HCT116 (cell line): ENCODE measurements at regions not wholly inside any gene's neighbourhood (a gene's known extent, or its start where the extent isn't known, plus 50 kb on each side); places are given as distances from the start of the nearest gene placed in this dataset.

Experiments used
- ATAC-seq: fragments of 200-7000 bp; cut with Tn5 transposase; 2 replicates; pipeline ENCODE4 v1.9.1; 2020; ENCODE audit warnings: mild to moderate bottlenecking, moderate library complexity
- BruUV-seq: library from RNA; stranded (reverse); fragments of 400-500 nt; replicated peaks from 2 replicates; lab custom pipeline; 2021; lab: Mats Ljungman, UMichigan
- CTCF ChIA-PET: fragments of 300-600 bp; sonication (Branson Sonifier 250); formaldehyde crosslinking; loops from one replicate; lab custom pipeline; 2021; ENCODE audit warnings: antibody characterized with exemption; lab: Charles Lee
- POLR2A ChIA-PET: fragments of 300-600, 350-600 bp; sonication (Branson Sonifier 250); formaldehyde crosslinking; loops from one replicate; lab custom pipeline; 2021; ENCODE audit warnings: antibody characterized with exemption; lab: Charles Lee
- RAD21 ChIA-PET, 2 experiments: fragments of 300-600 bp; sonication (Branson Sonifier 250); formaldehyde crosslinking; loops; one replicate each; lab custom pipeline; 2023; ENCODE audit warnings: low total read pairs in 2 of 2; ENCODE audit not compliant: uncharacterized antibody in 2 of 2, unreplicated experiment in 2 of 2, low non-redundant PET in 1 of 2; lab: Charles Lee
- DNase-seq: peaks from one replicate; pipeline ENCODE4 v3.0.0-alpha.2; 2010; ENCODE audit warnings: low read depth, low spot score
- H2AFZ ChIP-seq: fragments of 200-600 bp; shearing (Covaris generic), sonication (generic); 2 replicates; pipeline ENCODE4 v1.6.1; 2017; ENCODE audit warnings: low read depth, mixed run types, mixed read lengths, antibody characterized with exemption, low read length; ENCODE audit not compliant: poor library complexity, severe bottlenecking
- H3K27ac ChIP-seq: 2 replicates; pipeline ENCODE4 v1.5.1; 2012; ENCODE audit warnings: low read depth, low read length
- H3K27me3 ChIP-seq: fragments of 200-600 bp; sonication (generic); 2 replicates; pipeline ENCODE4 v1.6.1; 2016; ENCODE audit warnings: mixed run types, low read length, mixed read lengths; ENCODE audit not compliant: insufficient read depth
- H3K36me3 ChIP-seq, 2 experiments: fragments of 200-500 bp in 1 of 2; fragments of 200-600 bp in 1 of 2; sonication (Bioruptor generic) in 1 of 2; sonication (generic) in 1 of 2; 2 replicates each; pipeline versions ENCODE4 v1.5.1 to v1.6.1; 2014 to 2016; ENCODE audit warnings: low read length in 2 of 2, inconsistent platforms in 1 of 2, mixed read lengths in 1 of 2, mixed run types in 1 of 2; ENCODE audit not compliant: insufficient read depth in 2 of 2, control insufficient read depth in 1 of 2
- H3K4me1 ChIP-seq, 2 experiments: fragments of 200-600 bp in 1 of 2; sonication (generic) in 1 of 2; 2 replicates each; pipeline versions ENCODE4 v1.5.1 to v1.6.1; 2012 to 2017; ENCODE audit warnings: low read length in 2 of 2, inconsistent platforms in 1 of 2, mild to moderate bottlenecking in 1 of 2, mixed read lengths in 1 of 2, mixed run types in 1 of 2, moderate library complexity in 1 of 2; ENCODE audit not compliant: insufficient read depth in 2 of 2, control insufficient read depth in 1 of 2
- H3K4me2 ChIP-seq: fragments of 200-600 bp; sonication (generic); 2 replicates; pipeline ENCODE4 v1.6.1; 2017; ENCODE audit warnings: mixed run types, low read length, mixed read lengths
- H3K4me3 ChIP-seq, 2 experiments: fragments of 200-600 bp in 1 of 2; sonication (generic) in 1 of 2; replicated peaks in 1 of 2; 2 replicates each; pipeline ENCODE4 v1.5.1; 2011 to 2016; ENCODE audit warnings: low read length in 2 of 2, control low read depth in 1 of 2, low read depth in 1 of 2, mild to moderate bottlenecking in 1 of 2, mixed read lengths in 1 of 2, mixed run types in 1 of 2
- H3K79me2 ChIP-seq: fragments of 200-600 bp; sonication (generic); 2 replicates; pipeline ENCODE4 v1.6.1; 2017; ENCODE audit warnings: mild to moderate bottlenecking, mixed run types, low read length, moderate library complexity, mixed read lengths; ENCODE audit not compliant: insufficient read depth
- H3K9ac ChIP-seq: fragments of 200-600 bp; sonication (generic); 2 replicates; pipeline ENCODE4 v1.6.1; 2016; ENCODE audit warnings: low read length, mixed read lengths
- H3K9me2 ChIP-seq: fragments of 200-600 bp; sonication (generic), shearing (Covaris generic); 2 replicates; pipeline ENCODE4 v1.6.1; 2017; ENCODE audit warnings: mixed run types, mild to moderate bottlenecking, moderate library complexity; ENCODE audit not compliant: insufficient read depth
- H3K9me3 ChIP-seq, 2 experiments: fragments of 200-500 bp in 1 of 2; fragments of 200-600 bp in 1 of 2; sonication (Bioruptor generic) in 1 of 2; sonication (generic) in 1 of 2; 2 replicates each; pipeline ENCODE4 v1.6.1; 2014 to 2017; ENCODE audit warnings: low read length in 2 of 2, mixed read lengths in 2 of 2, inconsistent platforms in 1 of 2, low read depth in 1 of 2, mild to moderate bottlenecking in 1 of 2, mixed run types in 1 of 2, moderate library complexity in 1 of 2; ENCODE audit not compliant: control insufficient read depth in 1 of 2, insufficient read depth in 1 of 2
- H4K20me1 ChIP-seq: fragments of 200-600 bp; sonication (generic), shearing (Covaris generic); 2 replicates; pipeline ENCODE4 v1.6.1; 2017; ENCODE audit warnings: mixed run types, mild to moderate bottlenecking, moderate library complexity; ENCODE audit not compliant: insufficient read depth
- CBX3 ChIP-seq: IDR thresholded peaks from 2 replicates; pipeline ENCODE4 v1.6.1; 2012; ENCODE audit warnings: low read depth
- CEBPB ChIP-seq: IDR thresholded peaks from 2 replicates; pipeline ENCODE4 v1.6.1; 2012; ENCODE audit warnings: low read depth
- EGR1 ChIP-seq: IDR thresholded peaks from 2 replicates; pipeline ENCODE4 v1.6.1; 2012; ENCODE audit warnings: low read depth
- ELF1 ChIP-seq: IDR thresholded peaks from 2 replicates; pipeline ENCODE4 v1.6.1; 2012; ENCODE audit warnings: low read depth, borderline replicate concordance
- EZH2phosphoT487 ChIP-seq: fragments of 200-600 bp; IDR thresholded peaks from 2 replicates; pipeline ENCODE4 v1.6.1; 2018; ENCODE audit warnings: antibody characterized with exemption, borderline replicate concordance
- JUND ChIP-seq: IDR thresholded peaks from 2 replicates; pipeline ENCODE4 v1.6.1; 2012
- SRF ChIP-seq: IDR thresholded peaks from 2 replicates; pipeline ENCODE4 v1.6.1; 2012; ENCODE audit warnings: low read depth
- YY1 ChIP-seq: IDR thresholded peaks from 2 replicates; pipeline ENCODE4 v1.6.1; 2011; ENCODE audit warnings: low read length, low read depth, moderate library complexity, mild to moderate bottlenecking; ENCODE audit not compliant: insufficient replicate concordance; ENCODE audit errors: extremely low read depth
- ZFX ChIP-seq: fragments of 450-650 bp; IDR thresholded peaks from 2 replicates; pipeline ENCODE4 v1.6.1; 2017
- ZNF274 ChIP-seq: fragments of 200-500 bp; sonication (Bioruptor generic); IDR thresholded peaks from 2 replicates; pipeline ENCODE4 v1.6.1; 2014; ENCODE audit warnings: mild to moderate bottlenecking, low read depth, low read length, inconsistent platforms
- intact Hi-C: fragments of 100-400 bp; cut with micrococcal nuclease; formaldehyde crosslinking; loops from 2 replicates; pipeline ENCODE4 v1.10.0; 2022
- TF ChIP-seq, protein P1 (sequence below): IDR thresholded peaks from 2 replicates; pipeline ENCODE4 v1.6.1; 2012
- TF ChIP-seq, protein P2 (sequence below): IDR thresholded peaks from 2 replicates; pipeline ENCODE4 v1.6.1; 2011; ENCODE audit warnings: mild to moderate bottlenecking, low read length, moderate library complexity; ENCODE audit not compliant: insufficient replicate concordance; ENCODE audit errors: extremely low read depth
- TF ChIP-seq, protein P3 (sequence below): IDR thresholded peaks from 2 replicates; pipeline ENCODE4 v1.6.1; 2012; ENCODE audit warnings: low read depth

DNA sequence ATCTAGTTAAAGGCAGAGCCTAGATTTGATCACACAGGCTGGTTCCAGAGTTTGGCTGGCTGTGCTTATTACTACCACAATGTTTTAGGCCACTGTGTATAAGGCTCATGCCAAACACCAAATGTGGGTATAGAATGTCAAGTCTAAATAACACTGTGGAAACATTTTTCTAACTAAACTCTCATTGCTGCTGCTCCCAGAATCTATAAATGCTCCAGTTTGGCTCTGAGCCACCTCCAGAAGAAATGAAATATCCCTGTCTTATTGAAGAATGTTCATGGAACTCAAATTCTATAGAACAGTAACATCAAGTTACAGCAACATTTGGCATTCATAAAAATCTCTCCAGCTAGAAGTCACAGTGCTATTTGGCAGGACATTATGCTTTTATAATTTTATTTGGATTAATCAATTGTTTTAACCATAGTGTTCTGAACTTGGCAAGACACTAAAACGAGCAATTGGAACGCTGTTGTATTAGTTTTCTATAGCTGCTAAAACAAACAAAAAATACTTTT, 178.1 kb upstream of the COX7C start:
- H3K36me3 ChIP-seq: no peaks in the 10 kb centered on the region
- no peaks in the 10 kb centered on the region for H3K9me3 ChIP-seq
- ChIA-PET CTCF (no interaction called here), RAD21 (no interaction called here), POLR2A (no interaction called here)
- no peak overlapping the region for H3K4me2 ChIP-seq
- H3K27me3 ChIP-seq: no peaks in the 10 kb centered on the region
- no TSS peak for BruUV-seq
- intact Hi-C loops: no loop called here
- ATAC-seq (no peak), DNase-seq (no peak)
- H3K4me1 ChIP-seq: no peaks in the 10 kb centered on the region
- H4K20me1 ChIP-seq: no peaks in the 10 kb centered on the region
- H3K9me2 ChIP-seq: no peaks in the 10 kb centered on the region
- TF ChIP-seq YY1 (no peak), EGR1 (no peak), ZFX (no peak), JUND (no peak), SRF (no peak), EZH2phosphoT487 (no peak), ZNF274 (no peak), CBX3 (no peak), CEBPB (no peak)
- TF ChIP-seq, protein P1, sequence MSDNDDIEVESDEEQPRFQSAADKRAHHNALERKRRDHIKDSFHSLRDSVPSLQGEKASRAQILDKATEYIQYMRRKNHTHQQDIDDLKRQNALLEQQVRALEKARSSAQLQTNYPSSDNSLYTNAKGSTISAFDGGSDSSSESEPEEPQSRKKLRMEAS: no peak
- no peak overlapping the region for H3K9ac ChIP-seq
- no peak overlapping the region for H3K27ac ChIP-seq
- H3K4me3 ChIP-seq: no peak overlapping the region
- H3K79me2 ChIP-seq: no peaks in the 10 kb centered on the region
- no peak overlapping the region for H2AFZ ChIP-seq

DNA sequence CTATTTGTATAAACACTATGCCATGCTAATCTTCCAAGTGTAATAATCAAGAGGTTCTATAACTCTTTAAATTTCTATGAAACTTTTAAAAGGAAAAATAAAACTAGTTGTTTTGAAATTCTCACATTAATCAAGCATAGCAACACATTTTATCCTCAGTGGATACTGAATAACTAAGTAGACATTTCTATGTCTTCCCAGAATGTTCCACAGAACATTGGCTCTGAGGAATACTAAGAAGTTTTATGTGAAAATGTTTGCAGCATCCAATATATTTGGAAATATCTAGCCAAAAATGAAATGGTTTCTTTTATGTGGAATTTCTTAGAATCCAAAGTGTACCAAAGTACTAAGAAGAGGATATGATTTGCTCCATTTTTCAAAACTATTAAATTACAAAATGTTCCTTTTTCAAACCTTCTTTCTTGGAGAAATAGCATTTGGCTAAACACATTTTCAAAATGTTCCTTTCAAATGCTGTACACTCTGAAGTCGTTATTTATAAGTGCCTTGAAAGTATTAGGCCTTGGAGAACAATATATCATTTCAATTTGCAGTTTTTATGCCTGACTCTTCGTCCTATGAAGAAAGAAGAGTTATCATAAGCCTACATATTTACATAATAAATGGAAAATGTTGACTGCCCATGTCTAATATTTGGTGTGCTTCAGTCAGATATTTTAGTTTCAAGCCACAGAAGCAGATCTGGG, 175.6 kb upstream of the COX7C start:
- POLR2A ChIA-PET: no interaction called here
- no peaks in the 10 kb centered on the region for H3K9me2 ChIP-seq
- no peak overlapping the region for H3K4me2 ChIP-seq
- no peak overlapping the region for H3K27ac ChIP-seq
- H3K79me2 ChIP-seq: no peaks in the 10 kb centered on the region
- H3K27me3 ChIP-seq: no peaks in the 10 kb centered on the region
- intact Hi-C loops: no loop called here
- H3K4me1 ChIP-seq: no peaks in the 10 kb centered on the region
- CTCF ChIA-PET: no interaction called here
- no peaks in the 10 kb centered on the region for H3K9me3 ChIP-seq
- RAD21 ChIA-PET: interaction anchor here in 1 of 2 experiments (0.6 kb wide), 1 partner anchor 274 kb away, joined by 3 read pairs; no protein-coding TSS in a partner anchor
- no peaks in the 10 kb centered on the region for H4K20me1 ChIP-seq
- no peak overlapping the region for H2AFZ ChIP-seq
- no peak for DNase-seq
- no peak overlapping the region for H3K4me3 ChIP-seq
- H3K9ac ChIP-seq: no peak overlapping the region
- TF ChIP-seq SRF (no peak), YY1 (no peak), ELF1 (no peak), CBX3 (no peak), JUND (no peak)
- TF ChIP-seq, protein P2, sequence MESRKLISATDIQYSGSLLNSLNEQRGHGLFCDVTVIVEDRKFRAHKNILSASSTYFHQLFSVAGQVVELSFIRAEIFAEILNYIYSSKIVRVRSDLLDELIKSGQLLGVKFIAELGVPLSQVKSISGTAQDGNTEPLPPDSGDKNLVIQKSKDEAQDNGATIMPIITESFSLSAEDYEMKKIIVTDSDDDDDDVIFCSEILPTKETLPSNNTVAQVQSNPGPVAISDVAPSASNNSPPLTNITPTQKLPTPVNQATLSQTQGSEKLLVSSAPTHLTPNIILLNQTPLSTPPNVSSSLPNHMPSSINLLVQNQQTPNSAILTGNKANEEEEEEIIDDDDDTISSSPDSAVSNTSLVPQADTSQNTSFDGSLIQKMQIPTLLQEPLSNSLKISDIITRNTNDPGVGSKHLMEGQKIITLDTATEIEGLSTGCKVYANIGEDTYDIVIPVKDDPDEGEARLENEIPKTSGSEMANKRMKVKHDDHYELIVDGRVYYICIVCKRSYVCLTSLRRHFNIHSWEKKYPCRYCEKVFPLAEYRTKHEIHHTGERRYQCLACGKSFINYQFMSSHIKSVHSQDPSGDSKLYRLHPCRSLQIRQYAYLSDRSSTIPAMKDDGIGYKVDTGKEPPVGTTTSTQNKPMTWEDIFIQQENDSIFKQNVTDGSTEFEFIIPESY: no peak
- TF ChIP-seq, protein P3, sequence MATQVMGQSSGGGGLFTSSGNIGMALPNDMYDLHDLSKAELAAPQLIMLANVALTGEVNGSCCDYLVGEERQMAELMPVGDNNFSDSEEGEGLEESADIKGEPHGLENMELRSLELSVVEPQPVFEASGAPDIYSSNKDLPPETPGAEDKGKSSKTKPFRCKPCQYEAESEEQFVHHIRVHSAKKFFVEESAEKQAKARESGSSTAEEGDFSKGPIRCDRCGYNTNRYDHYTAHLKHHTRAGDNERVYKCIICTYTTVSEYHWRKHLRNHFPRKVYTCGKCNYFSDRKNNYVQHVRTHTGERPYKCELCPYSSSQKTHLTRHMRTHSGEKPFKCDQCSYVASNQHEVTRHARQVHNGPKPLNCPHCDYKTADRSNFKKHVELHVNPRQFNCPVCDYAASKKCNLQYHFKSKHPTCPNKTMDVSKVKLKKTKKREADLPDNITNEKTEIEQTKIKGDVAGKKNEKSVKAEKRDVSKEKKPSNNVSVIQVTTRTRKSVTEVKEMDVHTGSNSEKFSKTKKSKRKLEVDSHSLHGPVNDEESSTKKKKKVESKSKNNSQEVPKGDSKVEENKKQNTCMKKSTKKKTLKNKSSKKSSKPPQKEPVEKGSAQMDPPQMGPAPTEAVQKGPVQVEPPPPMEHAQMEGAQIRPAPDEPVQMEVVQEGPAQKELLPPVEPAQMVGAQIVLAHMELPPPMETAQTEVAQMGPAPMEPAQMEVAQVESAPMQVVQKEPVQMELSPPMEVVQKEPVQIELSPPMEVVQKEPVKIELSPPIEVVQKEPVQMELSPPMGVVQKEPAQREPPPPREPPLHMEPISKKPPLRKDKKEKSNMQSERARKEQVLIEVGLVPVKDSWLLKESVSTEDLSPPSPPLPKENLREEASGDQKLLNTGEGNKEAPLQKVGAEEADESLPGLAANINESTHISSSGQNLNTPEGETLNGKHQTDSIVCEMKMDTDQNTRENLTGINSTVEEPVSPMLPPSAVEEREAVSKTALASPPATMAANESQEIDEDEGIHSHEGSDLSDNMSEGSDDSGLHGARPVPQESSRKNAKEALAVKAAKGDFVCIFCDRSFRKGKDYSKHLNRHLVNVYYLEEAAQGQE: no peak
- TF ChIP-seq, all 23 proteins: peak for 0
- H3K36me3 ChIP-seq: no peaks in the 10 kb centered on the region
- ATAC-seq: no peak
- no TSS peak for BruUV-seq
